Lower leg skin (tissue), 4 donors: ENCODE measurements at regions not wholly inside any gene's neighbourhood (a gene's known extent, or its start where the extent isn't known, plus 50 kb on each side); places are given as distances from the start of the nearest gene placed in this dataset.

Experiments used
- DNase-seq, 2 donors: peaks; one replicate each; pipeline ENCODE4 v3.0.0-alpha.2; 2019; ENCODE audit warnings: low spot score in 2 of 2
- H3K4me3 ChIP-seq: fragments of 200-600 bp; sonication (generic); 2 replicates; pipeline ENCODE4 v1.5.1; 2017; ENCODE audit warnings: mild to moderate bottlenecking, low read depth; ENCODE audit not compliant: poor library complexity, severe bottlenecking
- CTCF ChIP-seq, 3 donors: fragments of 450-650 bp; IDR thresholded peaks; one replicate each; pipeline ENCODE4 v1.5.1; 2016; ENCODE audit warnings: antibody characterized with exemption in 3 of 3, mild to moderate bottlenecking in 3 of 3, moderate library complexity in 2 of 3
- POLR2A ChIP-seq, 2 donors: fragments of 450-650 bp; IDR thresholded peaks; one replicate each; pipeline ENCODE4 v1.6.1; 2016 to 2017; ENCODE audit warnings: antibody characterized with exemption in 2 of 2, mild to moderate bottlenecking in 1 of 2, moderate library complexity in 1 of 2
- WGBS, 2 donors: methylation state at CpG; one replicate each; pipeline ENCODE4 v1.1.5; 2018; 5-methylcytosine and 5-hydroxymethylcytosine counted together
- intact Hi-C: fragments of 100-400 bp; cut with DNase I; formaldehyde crosslinking; loops from one replicate; pipeline ENCODE4 v1.15.0; 2023; ENCODE audit warnings: low total_unique reads

GRCh38 chr4:30917946-30918345 is 197.8 kb downstream of the PCDH7 start:
- no peak overlapping the region for H3K4me3 ChIP-seq
- no peak for DNase-seq
- intact Hi-C loops = no loop called here
- TF ChIP-seq POLR2A (IDR thresholded peaks at IDR 0.05) = no peak
- TF ChIP-seq CTCF (IDR thresholded peaks at IDR 0.05) = no peak

- TF ChIP-seq CTCF (IDR thresholded peaks at IDR 0.05) (no peak), POLR2A (IDR thresholded peaks at IDR 0.05) (no peak)
- WGBS, 2 donors = 66 to 82% methylated on average over 1 of the region's 1 CpG
- no peak for DNase-seq
These were observed 199.3 kb downstream of the PCDH7 start for GRCh38 chr4:30919458-30919857.

GRCh38 chr4:30920043-30920442 is 199.9 kb downstream of the PCDH7 start:
- TF ChIP-seq CTCF (IDR thresholded peaks at IDR 0.05) = no peak
- no peak for TF ChIP-seq POLR2A (IDR thresholded peaks at IDR 0.05)
- intact Hi-C loops = no loop called here
- WGBS, 2 donors = 92 to 93% methylated on average over 11 of the region's 11 CpGs
- no peak for DNase-seq
- H3K4me3 ChIP-seq = no peak overlapping the region

More at GRCh38 chr4:30919458-30919857, 199.3 kb downstream of the PCDH7 start:
- intact Hi-C loops = no loop called here
- no peak overlapping the region for H3K4me3 ChIP-seq

- WGBS, 2 donors = 84 to 85% methylated on average over 4 of the region's 4 CpGs
- intact Hi-C loops = no loop called here
- no peak for DNase-seq
- no peak for TF ChIP-seq CTCF (IDR thresholded peaks at IDR 0.05)
- no peak for TF ChIP-seq POLR2A (IDR thresholded peaks at IDR 0.05)
- no peak overlapping the region for H3K4me3 ChIP-seq
These were observed 202.5 kb downstream of the PCDH7 start for GRCh38 chr4:30922625-30923024.

- no peak for DNase-seq
- no peak overlapping the region for H3K4me3 ChIP-seq
- TF ChIP-seq POLR2A (IDR thresholded peaks at IDR 0.05) (no peak), CTCF (IDR thresholded peaks at IDR 0.05) (no peak)
- intact Hi-C loops = no loop called here
These were observed 204.3 kb downstream of the PCDH7 start for GRCh38 chr4:30924495-30924894.

GRCh38 chr4:30929649-30930048 is 209.5 kb downstream of the PCDH7 start:
- intact Hi-C loops = no loop called here

More at GRCh38 chr4:30929649-30930048, 209.5 kb downstream of the PCDH7 start:
- TF ChIP-seq CTCF (IDR thresholded peaks at IDR 0.05) (no peak), POLR2A (IDR thresholded peaks at IDR 0.05) (no peak)
- DNase-seq = no peak
- 79 to 91% methylated on average over 2 of the region's 2 CpGs for WGBS, 2 donors
- H3K4me3 ChIP-seq = no peak overlapping the region
